K562 (cell line): ENCODE measurements at regions not wholly inside any gene's neighbourhood (a gene's known extent, or its start where the extent isn't known, plus 50 kb on each side); places are given as distances from the start of the nearest gene placed in this dataset.
"Not testable (repeated sequence)": the region's sequence is repeated elsewhere in the genome, so short reads cannot be mapped to it uniquely, and the experiment has no call there.

Experiments
- ATAC-seq: fragments of 200-7000 bp; cut with Tn5 transposase; 3 replicates; pipeline ENCODE4 v1.9.1; 2020; ENCODE audit warnings: moderate library complexity
- BruUV-seq: library from RNA; stranded (reverse); fragments of 400-500 nt; replicated peaks from 2 replicates; lab custom pipeline; 2021; lab: Mats Ljungman, UMichigan
- CTCF ChIA-PET: fragments of 300-600 bp; formaldehyde crosslinking; extraction: SDS; loops from one replicate; lab custom pipeline; 2021; ENCODE audit warnings: low intra/inter-chr PET ratio; lab: Yijun Ruan, JAX
- POLR2A ChIA-PET: fragments of 300-600, 350-650 bp; sonication (Branson Sonifier 250); formaldehyde crosslinking; extraction: SDS; loops from one replicate; lab custom pipeline; 2021; ENCODE audit warnings: antibody characterized with exemption, inconsistent platforms; lab: Yijun Ruan, JAX
- DNase-seq, 4 experiments: peaks; one replicate each; pipeline versions ENCODE4 v3.0.0 to v3.0.0-alpha.2; 2011 to 2018; ENCODE audit warnings: low spot score in 3 of 4, mixed read lengths in 3 of 4; ENCODE audit errors: extremely low read depth in 1 of 4
- FAIRE-seq: peaks from 2 replicates; lab custom pipeline; 2011; peaks lifted over from hg19 to GRCh38; lab: Jason Lieb, UNC
- H2AFZ ChIP-seq: 2 replicates; pipeline ENCODE4 v1.6.0; 2011; ENCODE audit warnings: low read depth, low read length, control low read depth, inconsistent platforms
- H3K27ac ChIP-seq: fragments of 200-600 bp; 3 replicates; pipeline ENCODE4 v1.8.0; 2011; ENCODE audit warnings: low read depth, mild to moderate bottlenecking, control low read depth, inconsistent platforms, low read length, moderate library complexity, mixed read lengths; ENCODE audit errors: extremely low read depth
- H3K27me3 ChIP-seq, 2 experiments: fragments of 300-600 bp in 1 of 2; 2 replicates in 1 of 2; 3 replicates in 1 of 2; pipeline versions ENCODE4 v1.6.0 to v1.8.0; 2011; ENCODE audit warnings: inconsistent platforms in 2 of 2, low read length in 2 of 2, mild to moderate bottlenecking in 1 of 2, mixed read lengths in 1 of 2, moderate library complexity in 1 of 2; ENCODE audit not compliant: control insufficient read depth in 2 of 2, insufficient read depth in 2 of 2
- H3K36me3 ChIP-seq: fragments of 300-600 bp; 3 replicates; pipeline ENCODE4 v1.8.0; 2011; ENCODE audit warnings: mild to moderate bottlenecking, low read length, inconsistent platforms; ENCODE audit not compliant: control insufficient read depth, insufficient read depth
- H3K4me1 ChIP-seq, 2 experiments: fragments of 200-600 bp in 1 of 2; replicated peaks in 1 of 2; 2 replicates in 1 of 2; 3 replicates in 1 of 2; pipeline versions ENCODE4 v1.5.1 to v1.8.0; 2011; ENCODE audit warnings: inconsistent platforms in 2 of 2, low read length in 2 of 2, mild to moderate bottlenecking in 1 of 2, mixed read lengths in 1 of 2, moderate library complexity in 1 of 2; ENCODE audit not compliant: control insufficient read depth in 2 of 2, insufficient read depth in 2 of 2
- H3K4me2 ChIP-seq: 2 replicates; pipeline ENCODE4 v1.6.1; 2011; ENCODE audit warnings: low read length, control low read depth, inconsistent platforms, mixed read lengths; ENCODE audit not compliant: insufficient read depth
- H3K4me3 ChIP-seq: fragments of 200-600 bp; sonication (generic), shearing (Covaris generic); 2 replicates; pipeline ENCODE4 v1.5.1; 2016; ENCODE audit warnings: control low read depth, inconsistent platforms
- H3K79me2 ChIP-seq: fragments of 200-600 bp; 3 replicates; pipeline ENCODE4 v1.8.0; 2011; ENCODE audit warnings: low read length, inconsistent platforms; ENCODE audit not compliant: control insufficient read depth, insufficient read depth
- H3K9ac ChIP-seq, 2 experiments: 2 replicates each; pipeline versions ENCODE4 v1.6.0 to v1.6.1; 2011; ENCODE audit warnings: low read depth in 2 of 2, low read length in 2 of 2, control low read depth in 1 of 2, inconsistent platforms in 1 of 2, mild to moderate bottlenecking in 1 of 2, mixed read lengths in 1 of 2; ENCODE audit not compliant: insufficient read depth in 1 of 2
- H3K9me1 ChIP-seq: one replicate; pipeline ENCODE4 v1.6.0; 2011; ENCODE audit warnings: inconsistent platforms, mild to moderate bottlenecking, low read length, moderate library complexity; ENCODE audit not compliant: control insufficient read depth, insufficient read depth
- H3K9me3 ChIP-seq: replicated peaks from 2 replicates; pipeline ENCODE4 v1.5.1; 2011; ENCODE audit warnings: low read depth, low read length, inconsistent platforms; ENCODE audit not compliant: control insufficient read depth, insufficient read depth
- H4K20me1 ChIP-seq: replicated peaks from 2 replicates; pipeline ENCODE4 v1.6.1; 2011; ENCODE audit warnings: low read length, inconsistent platforms, mixed read lengths; ENCODE audit not compliant: control insufficient read depth, insufficient read depth
- C11orf30 ChIP-seq: fragments of 450-650 bp; IDR thresholded peaks from 2 replicates; pipeline ENCODE4 v1.6.1; 2016; ENCODE audit warnings: low read depth, mild to moderate bottlenecking
- MAFG ChIP-seq: fragments of 450-650 bp; conservative IDR thresholded peaks from 2 replicates; pipeline ENCODE4 v1.6.1; 2016; ENCODE audit warnings: missing genetic modification characterization, missing compliant biosample characterization
- ZNF316 ChIP-seq: fragments of 450-650 bp; IDR thresholded peaks from 2 replicates; pipeline ENCODE4 v1.6.1; 2016
- WGBS: fragments of 100-300 bp; shearing (Covaris generic); methylation state at CpG from one replicate; pipeline ENCODE4 v1.1.6; 2016; ENCODE audit warnings: low coverage, mixed read lengths; ENCODE audit not compliant: insufficient coverage; ENCODE audit errors: missing lambda C conversion rate; 5-methylcytosine and 5-hydroxymethylcytosine counted together
- in situ Hi-C: fragments of 300-500 bp; cut with MboI; formaldehyde crosslinking; loops from 4 replicates; pipeline ENCODE4 v1.15.0; 2018; ENCODE audit warnings: inconsistent platforms, mixed read lengths
- intact Hi-C: fragments of 100-400 bp; cut with micrococcal nuclease; formaldehyde crosslinking; loops from 2 replicates; pipeline ENCODE4 v1.14.2; 2022
- TF ChIP-seq, protein P1 (sequence below): fragments of 450-650 bp; IDR thresholded peaks from 2 replicates; pipeline ENCODE4 v1.6.1; 2017; ENCODE audit warnings: antibody characterized with exemption

DNA sequence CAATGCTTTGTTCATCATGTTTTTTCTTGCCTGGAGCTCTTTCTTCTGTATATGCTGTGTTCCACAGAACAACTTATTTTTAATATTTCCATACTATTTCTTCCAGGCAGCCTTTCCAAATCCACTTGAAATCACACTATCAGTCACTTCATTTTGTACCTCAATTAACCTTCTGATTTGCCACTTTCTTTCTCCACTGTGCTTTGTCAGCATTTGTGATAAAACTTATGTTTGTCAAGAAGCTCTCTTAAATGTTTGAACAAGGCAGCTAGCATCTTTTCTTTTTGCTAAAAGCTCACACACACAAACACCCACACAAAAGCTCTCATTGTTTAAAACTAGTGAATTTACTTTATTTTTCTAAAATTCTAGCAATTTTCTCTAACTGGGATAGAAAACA, 2014.7 kb upstream of the RAG2 start:
- ChIA-PET CTCF (no interaction called here), POLR2A (interaction anchor here (1.0 to 1.4 kb wide), 2 partner anchors 9 to 128 kb away, joined by 3 to 9 read pairs; no protein-coding TSS in a partner anchor)
- Histone ChIP-seq H3K9me3 (no peaks in the 10 kb centered on the region), H3K36me3 (no peaks in the 10 kb centered on the region), H4K20me1 (no peaks in the 10 kb centered on the region), H3K4me3 (no peak overlapping the region), H3K27ac (no peak overlapping the region), H3K4me2 (no peak overlapping the region), H3K9ac (no peak overlapping the region), H3K27me3 (no peaks in the 10 kb centered on the region), H3K9me1 (no peaks in the 10 kb centered on the region), H2AFZ (no peak overlapping the region), H3K79me2 (no peaks in the 10 kb centered on the region), H3K4me1 (no peaks in the 10 kb centered on the region)
- FAIRE-seq (no peak), DNase-seq (no peak), ATAC-seq (no peak)
- intact Hi-C loops = no loop called here
- BruUV-seq = no TSS peak
- in situ Hi-C loops = no loop called here
- peak; percentile 74 for TF ChIP-seq MAFG (tag)
- peak; percentile 34; the same call in 1 of the 2 replicates for TF ChIP-seq C11orf30
- TF ChIP-seq, protein P1, sequence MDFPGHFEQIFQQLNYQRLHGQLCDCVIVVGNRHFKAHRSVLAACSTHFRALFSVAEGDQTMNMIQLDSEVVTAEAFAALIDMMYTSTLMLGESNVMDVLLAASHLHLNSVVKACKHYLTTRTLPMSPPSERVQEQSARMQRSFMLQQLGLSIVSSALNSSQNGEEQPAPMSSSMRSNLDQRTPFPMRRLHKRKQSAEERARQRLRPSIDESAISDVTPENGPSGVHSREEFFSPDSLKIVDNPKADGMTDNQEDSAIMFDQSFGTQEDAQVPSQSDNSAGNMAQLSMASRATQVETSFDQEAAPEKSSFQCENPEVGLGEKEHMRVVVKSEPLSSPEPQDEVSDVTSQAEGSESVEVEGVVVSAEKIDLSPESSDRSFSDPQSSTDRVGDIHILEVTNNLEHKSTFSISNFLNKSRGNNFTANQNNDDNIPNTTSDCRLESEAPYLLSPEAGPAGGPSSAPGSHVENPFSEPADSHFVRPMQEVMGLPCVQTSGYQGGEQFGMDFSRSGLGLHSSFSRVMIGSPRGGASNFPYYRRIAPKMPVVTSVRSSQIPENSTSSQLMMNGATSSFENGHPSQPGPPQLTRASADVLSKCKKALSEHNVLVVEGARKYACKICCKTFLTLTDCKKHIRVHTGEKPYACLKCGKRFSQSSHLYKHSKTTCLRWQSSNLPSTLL = no peak
- peak; percentile 58; the same call in 1 of the 2 replicates for TF ChIP-seq ZNF316

DNA sequence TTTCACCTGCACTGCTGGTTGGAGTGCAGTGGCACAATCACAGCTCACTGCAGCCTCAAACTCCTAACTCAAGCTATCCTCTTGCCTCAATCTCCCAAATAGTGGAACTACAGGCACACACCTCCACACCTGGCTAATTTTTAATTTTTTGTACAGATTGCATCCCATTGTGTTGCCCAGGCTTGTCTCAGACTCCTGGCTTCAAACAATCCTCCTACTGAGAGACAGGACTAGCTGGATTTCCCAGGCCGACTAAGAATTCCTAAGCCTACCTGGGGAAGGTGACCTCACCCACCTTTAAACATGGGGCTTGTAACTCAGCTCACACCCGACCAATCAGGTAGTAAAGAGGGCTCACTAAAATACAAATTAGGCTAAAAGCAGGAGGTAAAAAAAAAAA, 2003.3 kb upstream of the RAG2 start:
- H3K9me3 ChIP-seq, H3K36me3 ChIP-seq, H2AFZ ChIP-seq, FAIRE-seq, H3K4me1 ChIP-seq, CTCF ChIA-PET, H3K79me2 ChIP-seq, ATAC-seq, H3K27me3 ChIP-seq, intact Hi-C loops, H3K4me3 ChIP-seq, BruUV-seq, H3K9ac ChIP-seq, H3K4me2 ChIP-seq, H4K20me1 ChIP-seq, POLR2A ChIA-PET, in situ Hi-C loops, DNase-seq, H3K27ac ChIP-seq, H3K9me1 ChIP-seq: not testable (repeated sequence)
- WGBS = 47% methylated on average over 2 of the region's 2 CpGs
